ENCODE measurements at regions not wholly inside any gene's neighbourhood (a gene's known extent, or its start where the extent isn't known, plus 50 kb on each side); places are given as distances from the start of the nearest gene placed in this dataset.

GRCh38 chr4:14621731-14622463 lies 380.4 kb upstream of the CPEB2 start:
- TF ChIP-seq, protein P1, sequence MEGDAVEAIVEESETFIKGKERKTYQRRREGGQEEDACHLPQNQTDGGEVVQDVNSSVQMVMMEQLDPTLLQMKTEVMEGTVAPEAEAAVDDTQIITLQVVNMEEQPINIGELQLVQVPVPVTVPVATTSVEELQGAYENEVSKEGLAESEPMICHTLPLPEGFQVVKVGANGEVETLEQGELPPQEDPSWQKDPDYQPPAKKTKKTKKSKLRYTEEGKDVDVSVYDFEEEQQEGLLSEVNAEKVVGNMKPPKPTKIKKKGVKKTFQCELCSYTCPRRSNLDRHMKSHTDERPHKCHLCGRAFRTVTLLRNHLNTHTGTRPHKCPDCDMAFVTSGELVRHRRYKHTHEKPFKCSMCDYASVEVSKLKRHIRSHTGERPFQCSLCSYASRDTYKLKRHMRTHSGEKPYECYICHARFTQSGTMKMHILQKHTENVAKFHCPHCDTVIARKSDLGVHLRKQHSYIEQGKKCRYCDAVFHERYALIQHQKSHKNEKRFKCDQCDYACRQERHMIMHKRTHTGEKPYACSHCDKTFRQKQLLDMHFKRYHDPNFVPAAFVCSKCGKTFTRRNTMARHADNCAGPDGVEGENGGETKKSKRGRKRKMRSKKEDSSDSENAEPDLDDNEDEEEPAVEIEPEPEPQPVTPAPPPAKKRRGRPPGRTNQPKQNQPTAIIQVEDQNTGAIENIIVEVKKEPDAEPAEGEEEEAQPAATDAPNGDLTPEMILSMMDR (IDR thresholded peaks at IDR 0.05 in 4 of 5, conservative IDR thresholded peaks at IDR 0.05 in 1 of 5): no peak
- no peak for TF ChIP-seq POLR2A (IDR thresholded peaks at IDR 0.05)

Data from gastrocnemius medialis (tissue), 4 donors.